Loucy (cell line): ENCODE measurements at regions not wholly inside any gene's neighbourhood (a gene's known extent, or its start where the extent isn't known, plus 50 kb on each side); places are given as distances from the start of the nearest gene placed in this dataset.

ENCODE experiments used
- EZH2phosphoT487 ChIP-seq: fragments of 200-600 bp; IDR thresholded peaks from 2 replicates; pipeline ENCODE4 v1.6.1; 2018; ENCODE audit warnings: antibody characterized with exemption, mild to moderate bottlenecking, moderate library complexity, borderline replicate concordance
- TF ChIP-seq, protein P1 (sequence below): fragments of 200-600 bp; sonication (generic); conservative IDR thresholded peaks from 2 replicates; pipeline ENCODE4 v1.5.1; 2014; ENCODE audit warnings: mild to moderate bottlenecking, antibody characterized with exemption, low read length

- TF ChIP-seq, protein P1, sequence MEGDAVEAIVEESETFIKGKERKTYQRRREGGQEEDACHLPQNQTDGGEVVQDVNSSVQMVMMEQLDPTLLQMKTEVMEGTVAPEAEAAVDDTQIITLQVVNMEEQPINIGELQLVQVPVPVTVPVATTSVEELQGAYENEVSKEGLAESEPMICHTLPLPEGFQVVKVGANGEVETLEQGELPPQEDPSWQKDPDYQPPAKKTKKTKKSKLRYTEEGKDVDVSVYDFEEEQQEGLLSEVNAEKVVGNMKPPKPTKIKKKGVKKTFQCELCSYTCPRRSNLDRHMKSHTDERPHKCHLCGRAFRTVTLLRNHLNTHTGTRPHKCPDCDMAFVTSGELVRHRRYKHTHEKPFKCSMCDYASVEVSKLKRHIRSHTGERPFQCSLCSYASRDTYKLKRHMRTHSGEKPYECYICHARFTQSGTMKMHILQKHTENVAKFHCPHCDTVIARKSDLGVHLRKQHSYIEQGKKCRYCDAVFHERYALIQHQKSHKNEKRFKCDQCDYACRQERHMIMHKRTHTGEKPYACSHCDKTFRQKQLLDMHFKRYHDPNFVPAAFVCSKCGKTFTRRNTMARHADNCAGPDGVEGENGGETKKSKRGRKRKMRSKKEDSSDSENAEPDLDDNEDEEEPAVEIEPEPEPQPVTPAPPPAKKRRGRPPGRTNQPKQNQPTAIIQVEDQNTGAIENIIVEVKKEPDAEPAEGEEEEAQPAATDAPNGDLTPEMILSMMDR = no peak
- TF ChIP-seq EZH2phosphoT487 = no peak
Observed at GRCh38 chr9:105037139-105037538, 109.2 kb upstream of the ABCA1 start.
